GM21576 (cell line): ENCODE measurements at regions not wholly inside any gene's neighbourhood (a gene's known extent, or its start where the extent isn't known, plus 50 kb on each side); places are given as distances from the start of the nearest gene placed in this dataset.

ENCODE experiments used
- ATAC-seq: cut with Tn5 transposase; IDR thresholded peaks from one replicate; pipeline ENCODE4 v1.9.1; 2021; ENCODE audit warnings: mild to moderate bottlenecking, moderate library complexity; ENCODE audit not compliant: unreplicated experiment

GRCh38 chr6:159118924-159119323 lies 50.3 kb upstream of the FNDC1 start:
- no peak for ATAC-seq

GRCh38 chr6:159117563-159117962 lies 51.6 kb upstream of the FNDC1 start:
- ATAC-seq, result no peak

GRCh38 chr6:159117046-159117445 lies 52.2 kb upstream of the FNDC1 start:
- no peak for ATAC-seq

- ATAC-seq, result peak; percentile 72
These were observed 52.9 kb upstream of the FNDC1 start for GRCh38 chr6:159116343-159116742.

- no peak for ATAC-seq
These were observed 54.6 kb upstream of the FNDC1 start for GRCh38 chr6:159114569-159114968.

GRCh38 chr6:159113223-159113622 lies 56.0 kb upstream of the FNDC1 start:
- ATAC-seq, result no peak

GRCh38 chr6:159112714-159113113 lies 56.5 kb upstream of the FNDC1 start:
- ATAC-seq, result no peak

- no peak for ATAC-seq
These were observed 58.5 kb upstream of the FNDC1 start for GRCh38 chr6:159110748-159111147.

GRCh38 chr6:159110013-159110412 lies 59.2 kb upstream of the FNDC1 start:
- no peak for ATAC-seq

- ATAC-seq, result no peak
These were observed 59.8 kb upstream of the FNDC1 start for GRCh38 chr6:159109391-159109790.

GRCh38 chr6:159108426-159108985 lies 60.7 kb upstream of the FNDC1 start:
- ATAC-seq, result no peak

- no peak for ATAC-seq
These were observed 61.5 kb upstream of the FNDC1 start for GRCh38 chr6:159107451-159108260.

GRCh38 chr6:159106627-159107241 lies 61.9 kb upstream of the TAGAP start:
- ATAC-seq, result peak; percentile 81

GRCh38 chr6:159105716-159106115 lies 60.9 kb upstream of the TAGAP start:
- ATAC-seq, result no peak

- ATAC-seq, result no peak
These were observed 60.1 kb upstream of the TAGAP start for GRCh38 chr6:159104931-159105330.

GRCh38 chr6:159104163-159104925 lies 59.6 kb upstream of the TAGAP start:
- peak; percentile 40 for ATAC-seq

- ATAC-seq, result no peak
These were observed 58.8 kb upstream of the TAGAP start for GRCh38 chr6:159103396-159104162.

GRCh38 chr6:159102373-159103160 lies 57.8 kb upstream of the TAGAP start:
- ATAC-seq, result no peak

GRCh38 chr6:159101656-159102055 lies 56.9 kb upstream of the TAGAP start:
- ATAC-seq, result no peak
